ENCODE measurements at regions not wholly inside any gene's neighbourhood (a gene's known extent, or its start where the extent isn't known, plus 50 kb on each side); places are given as distances from the start of the nearest gene placed in this dataset.

GRCh38 chr13:40484101-40484800, 182.2 kb downstream of the FOXO1 start:
- DNase-seq (ENCODE audit: low spot score) (no peak), ATAC-seq (no peak)
- Histone ChIP-seq H3K9me2 (ENCODE audit: insufficient read depth) (0 out of 2 replicates have a peak, but pooled peaks cover under 1% of the 10 kb centered on the region), H3K27ac (ENCODE audit: low read depth) (no peak overlapping the region), H3K4me3 (no peak overlapping the region), H3K79me2 (replicated peaks; ENCODE audit: insufficient read depth) (no peaks in the 10 kb centered on the region), H3K36me3 (ENCODE audit: insufficient read depth) (no peaks in the 10 kb centered on the region), H3K4me1 (ENCODE audit: insufficient read depth) (peaks cover 16% of the 10 kb centered on the region), H3K4me2 (no peak overlapping the region), H2AFZ (no peak overlapping the region), H3K27me3 (ENCODE audit: insufficient read depth) (no peaks in the 10 kb centered on the region), H4K20me1 (replicated peaks; ENCODE audit: insufficient read depth) (no peaks in the 10 kb centered on the region), H3F3A (replicated peaks; ENCODE audit: low read depth) (no peaks in the 10 kb centered on the region)
- H3K4me3 Mint-ChIP-seq: no peak overlapping the region
- H3K36me3 Mint-ChIP-seq (ENCODE audit: low read depth): no peaks in the 10 kb centered on the region; the same call in 2 of the 3 replicates
- H3K4me1 Mint-ChIP-seq: peaks cover 44% of the 10 kb centered on the region
- no peak overlapping the region for H3K27ac Mint-ChIP-seq
- peaks cover 12% of the 10 kb centered on the region for H3K27me3 Mint-ChIP-seq (ENCODE audit: insufficient read depth, low read depth, poor library complexity)
- no peak for TF ChIP-seq NANOG (IDR thresholded peaks at IDR 0.05; ENCODE audit: borderline replicate concordance)
- no peak for TF ChIP-seq ZNF331 (CRISPR knock-in tag; IDR thresholded peaks at IDR 0.05; ENCODE audit: low read depth)
- no peak for TF ChIP-seq CREB1 (CRISPR knock-in tag; IDR thresholded peaks at IDR 0.05; ENCODE audit: low read depth)
- no peak for TF ChIP-seq ETS1 (IDR thresholded peaks at IDR 0.05)
- no peak for TF ChIP-seq EZH2phosphoT487 (IDR thresholded peaks at IDR 0.05; ENCODE audit: unreplicated experiment)
- TF ChIP-seq EZH2 (IDR thresholded peaks at IDR 0.05; ENCODE audit: low read depth, unreplicated experiment): no peak
- TF ChIP-seq STAT1 (IDR thresholded peaks at IDR 0.05; ENCODE audit: unreplicated experiment): no peak
- no peak for TF ChIP-seq ZNF462 (CRISPR knock-in tag; IDR thresholded peaks at IDR 0.05)
- TF ChIP-seq JUNB (IDR thresholded peaks at IDR 0.05; ENCODE audit: unreplicated experiment): no peak
- no peak for TF ChIP-seq CTCF (conservative IDR thresholded peaks at IDR 0.05; ENCODE audit: low read depth in 2 of 2)
- no peak for TF ChIP-seq ZNF114 (CRISPR knock-in tag; IDR thresholded peaks at IDR 0.05)
- TF ChIP-seq REST (IDR thresholded peaks at IDR 0.05; ENCODE audit: unreplicated experiment): no peak
- TF ChIP-seq POLR2AphosphoS5 (IDR thresholded peaks at IDR 0.05; ENCODE audit: low read depth): no peak
- no peaks in the 10 kb centered on the region; the same call in 2 of the 3 replicates for H3K9me3 Mint-ChIP-seq

All from GM23338 (cell line).